ENCODE measurements at regions not wholly inside any gene's neighbourhood (a gene's known extent, or its start where the extent isn't known, plus 50 kb on each side); places are given as distances from the start of the nearest gene placed in this dataset.

DNA sequence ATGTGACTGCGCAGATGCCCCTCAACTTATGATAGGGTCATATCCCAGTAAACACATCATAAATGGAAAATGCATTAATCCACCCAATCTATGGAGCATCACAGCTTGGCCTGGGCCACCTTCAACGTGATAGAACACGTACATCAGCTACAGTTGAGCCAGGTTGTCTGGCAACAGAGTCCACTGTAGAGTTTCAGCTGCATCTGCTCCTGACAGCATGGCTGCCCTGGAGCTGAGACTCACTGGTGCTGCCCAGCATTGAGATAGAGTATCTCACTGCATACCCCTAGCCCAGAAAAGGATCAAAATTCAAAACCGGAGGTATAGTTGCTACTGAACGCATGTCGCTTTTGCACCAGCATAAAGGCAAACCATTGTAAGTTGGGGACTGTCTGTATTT, 437.7 kb upstream of the MKI67 start:
- Mint-ChIP-seq H3K27ac (no peak overlapping the region), H3K9me3 (peaks cover 0 to 7% of the 10 kb centered on the region in 2 donors), H3K36me3 (no peaks in the 10 kb centered on the region)
- ATAC-seq: no peak
- no peak for DNase-seq (ENCODE audit: low spot score in 2 of 2)

DNA sequence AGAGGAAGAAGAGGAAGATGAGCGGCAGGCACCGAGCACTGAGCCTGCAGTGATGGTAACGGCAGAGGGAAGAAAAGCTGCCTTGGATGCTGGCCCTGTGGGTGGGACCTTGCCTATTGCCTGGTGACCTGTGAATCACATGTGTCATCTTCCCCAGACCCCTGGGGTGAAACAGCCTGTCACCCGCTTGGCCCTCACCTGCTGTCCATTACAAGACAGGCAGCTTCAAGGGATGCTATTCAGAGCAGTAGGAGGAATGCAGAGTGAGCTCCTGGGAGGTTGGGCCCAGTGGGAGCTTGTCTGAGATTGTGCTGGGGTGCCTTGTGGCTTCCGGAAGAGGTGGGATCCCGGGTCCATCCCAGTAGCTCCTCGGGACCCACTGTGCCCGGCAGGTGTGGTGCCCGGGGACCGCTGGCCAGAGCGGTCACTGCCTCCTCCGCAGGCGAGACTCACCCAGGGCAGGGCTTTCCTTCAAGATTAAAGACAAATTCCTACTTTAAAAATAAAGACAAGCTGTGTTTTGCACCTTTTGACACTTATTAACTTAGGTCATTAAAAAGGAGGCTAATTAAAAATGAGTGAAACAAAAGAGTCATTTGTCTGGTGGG, 440.2 kb upstream of the MKI67 start:
- Mint-ChIP-seq H3K9me3 (peaks cover 0 to 7% of the 10 kb centered on the region in 2 donors), H3K27ac (no peak overlapping the region), H3K36me3 (no peaks in the 10 kb centered on the region)
- ATAC-seq (no peak), DNase-seq (ENCODE audit: low spot score in 2 of 2) (no peak)

DNA sequence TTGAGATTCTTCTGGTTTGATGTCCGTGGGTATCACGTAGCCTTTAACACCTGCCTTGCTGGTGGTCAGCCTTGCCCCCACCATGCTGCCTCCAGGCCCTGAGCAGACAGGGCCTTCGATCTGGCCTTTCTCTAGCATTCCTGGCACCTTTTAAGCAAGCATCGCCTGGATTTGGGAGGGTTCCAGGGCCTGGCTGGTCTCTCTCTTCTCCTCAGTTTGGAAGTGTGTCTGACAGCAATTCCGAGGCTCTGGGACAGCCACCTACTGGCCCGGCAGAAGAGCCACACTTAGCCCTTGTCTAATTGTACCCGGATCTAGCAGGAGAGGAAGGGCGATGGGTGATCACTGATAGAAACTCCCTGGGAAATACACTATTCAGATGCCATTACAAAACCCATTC, 441.3 kb upstream of the MKI67 start:
- H3K9me3 Mint-ChIP-seq: peaks cover 0 to under 1% of the 10 kb centered on the region in 2 donors
- no peaks in the 10 kb centered on the region for H3K36me3 Mint-ChIP-seq
- DNase-seq (ENCODE audit: low spot score in 2 of 2): no peak
- ATAC-seq: no peak
- H3K27ac Mint-ChIP-seq: no peak overlapping the region

DNA sequence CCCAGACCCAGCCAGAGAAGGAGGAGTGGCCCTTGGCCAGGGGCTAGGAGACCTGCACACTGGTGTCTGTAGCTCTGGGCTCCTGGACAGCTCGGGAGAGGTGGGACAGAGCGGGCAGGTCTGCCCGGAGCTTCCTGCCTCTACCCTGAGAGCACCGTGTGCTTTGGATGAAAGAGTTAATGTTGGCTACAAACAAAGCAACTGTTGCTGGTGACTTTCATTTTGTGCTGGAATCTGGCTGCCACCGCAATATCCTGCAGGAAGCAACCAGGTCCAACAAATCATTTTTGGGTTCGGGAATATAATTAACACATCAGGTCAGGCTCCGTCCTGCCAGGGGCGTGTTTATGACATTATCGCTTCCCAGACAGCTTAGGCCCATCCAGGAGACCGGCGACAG, 441.8 kb upstream of the MKI67 start:
- DNase-seq (ENCODE audit: low spot score in 2 of 2): no peak
- ATAC-seq: no peak
- no peak overlapping the region for H3K27ac Mint-ChIP-seq
- H3K36me3 Mint-ChIP-seq: no peaks in the 10 kb centered on the region
- no peaks in the 10 kb centered on the region for H3K9me3 Mint-ChIP-seq

DNA sequence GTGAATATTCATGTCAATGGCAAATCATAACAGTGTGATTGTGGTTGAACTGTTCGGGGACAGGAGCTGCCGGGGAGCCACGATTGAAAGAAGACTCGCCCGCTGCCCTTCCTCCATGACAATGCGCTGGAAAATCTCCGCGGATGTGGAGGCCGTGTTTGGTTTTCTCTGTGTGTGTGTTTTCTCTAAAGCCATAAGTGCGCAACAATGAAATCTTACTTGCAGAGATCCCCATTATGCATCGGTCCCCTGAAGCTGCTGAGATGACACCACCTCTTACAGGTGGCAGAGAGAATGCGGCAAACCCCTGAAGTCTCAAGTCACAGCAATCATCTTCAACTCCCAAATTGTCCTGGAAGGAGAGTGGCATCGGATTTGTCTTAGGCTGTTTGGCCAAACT, 442.3 kb upstream of the MKI67 start:
- Mint-ChIP-seq H3K27ac (no peak overlapping the region), H3K36me3 (no peaks in the 10 kb centered on the region), H3K9me3 (no peaks in the 10 kb centered on the region)
- ATAC-seq (no peak), DNase-seq (ENCODE audit: low spot score in 2 of 2) (no peak)

DNA sequence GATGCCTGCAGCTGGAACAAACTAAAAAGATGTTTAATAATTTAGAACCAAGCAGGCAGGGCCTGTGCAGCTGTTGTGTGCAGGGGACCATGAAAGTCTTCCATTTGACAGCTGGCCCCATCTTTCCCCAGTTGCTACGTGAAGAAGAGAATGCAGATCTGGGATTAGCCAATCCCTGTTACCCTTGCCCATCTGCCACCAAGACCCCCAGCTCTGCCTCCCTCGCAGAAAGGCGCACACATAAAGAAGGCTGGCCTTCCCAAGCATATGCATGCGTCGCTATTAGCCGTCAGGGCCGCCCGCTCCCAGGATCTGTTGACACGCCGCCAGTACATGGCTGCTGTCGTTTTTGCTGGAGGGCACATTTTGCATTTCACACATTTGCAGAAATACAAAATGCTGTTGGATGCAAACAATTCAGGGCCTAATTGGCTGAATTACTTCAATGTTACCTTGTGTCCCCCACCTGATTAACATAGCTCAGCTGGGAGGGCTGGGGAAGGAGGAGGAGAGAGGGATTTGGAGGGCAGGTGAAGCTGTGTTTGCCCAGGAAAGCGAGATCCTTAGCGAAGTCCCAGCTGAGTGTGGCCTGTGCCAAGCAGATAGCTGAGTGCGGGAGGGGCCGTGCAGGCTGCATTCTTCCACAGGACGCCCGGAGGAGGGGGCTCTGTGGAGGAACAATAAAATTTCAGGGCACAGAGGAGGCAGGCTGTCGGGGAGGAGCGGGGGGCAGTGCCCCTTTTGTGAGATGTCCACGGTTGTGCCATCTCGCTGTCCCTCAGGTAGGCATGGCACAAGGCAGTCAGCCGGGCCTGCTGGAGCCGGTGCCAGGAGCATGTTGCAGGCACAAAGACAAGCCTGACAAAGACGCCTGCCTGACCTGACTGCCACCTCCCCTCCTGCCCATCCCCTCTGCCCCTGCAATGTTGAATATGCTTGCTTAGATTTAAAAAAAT, 443.0 kb upstream of the MKI67 start:
- ATAC-seq (no peak), DNase-seq (ENCODE audit: low spot score in 2 of 2) (no peak)
- Mint-ChIP-seq H3K36me3 (no peaks in the 10 kb centered on the region), H3K9me3 (no peaks in the 10 kb centered on the region), H3K27ac (no peak overlapping the region)

DNA sequence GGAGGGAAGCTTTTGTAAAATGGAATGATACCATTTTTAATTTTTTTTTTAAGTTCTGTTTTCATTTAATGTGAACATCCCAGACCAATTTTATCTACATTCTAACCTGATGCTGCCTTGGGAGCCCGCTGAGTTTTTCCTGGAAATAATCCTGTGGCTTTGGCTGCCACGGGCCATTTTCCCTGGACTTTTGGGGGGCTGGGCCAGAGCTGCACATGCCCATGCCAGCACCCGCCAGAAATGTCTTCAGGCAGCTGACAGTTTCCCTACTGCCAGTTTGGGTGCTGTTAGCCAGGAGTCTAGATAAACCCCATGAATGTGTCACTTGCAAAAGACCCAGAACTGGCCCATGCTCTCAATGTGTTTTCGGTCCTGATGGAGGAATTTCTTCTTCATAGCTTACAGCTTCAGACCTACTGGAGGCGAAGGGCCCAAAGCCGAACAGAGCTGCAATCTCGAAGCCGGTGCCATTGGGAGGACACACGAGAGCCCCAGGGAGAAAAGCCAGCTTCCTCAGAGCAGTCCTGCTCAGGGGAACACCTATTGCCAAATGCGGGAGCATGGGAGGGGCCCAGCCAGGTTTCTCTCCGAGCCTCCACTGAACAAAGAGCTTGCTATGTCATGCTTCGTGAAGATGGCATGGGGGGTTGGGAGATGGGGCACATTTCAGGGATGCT, 444.2 kb upstream of the MKI67 start:
- no peaks in the 10 kb centered on the region for H3K36me3 Mint-ChIP-seq
- DNase-seq (ENCODE audit: low spot score in 2 of 2): no peak

DNA sequence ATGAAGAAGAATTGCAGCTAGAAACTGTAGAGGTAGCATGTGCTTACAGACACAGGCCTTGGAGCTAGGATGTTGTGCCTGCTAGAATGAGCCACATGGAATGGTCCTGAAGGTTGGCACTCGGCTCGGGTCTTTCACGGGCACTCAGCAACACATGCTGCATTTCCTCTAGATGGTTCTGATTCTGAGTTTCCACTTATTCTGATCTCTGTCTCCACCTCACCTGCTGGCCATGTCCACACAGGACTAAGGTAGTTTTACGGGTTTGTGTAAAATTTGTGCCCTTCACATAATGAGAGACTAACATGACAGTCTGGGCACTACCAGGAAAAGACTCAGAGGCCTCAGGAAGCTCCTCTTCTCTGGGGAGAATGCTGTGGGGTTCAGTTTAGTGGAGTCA, 444.8 kb upstream of the MKI67 start:
- Mint-ChIP-seq H3K9me3 (no peaks in the 10 kb centered on the region), H3K27ac (no peak overlapping the region), H3K36me3 (no peaks in the 10 kb centered on the region)
- no peak for DNase-seq (ENCODE audit: low spot score in 2 of 2)
- ATAC-seq: no peak

More for the DNA sequence above, 444.2 kb upstream of the MKI67 start:
- Mint-ChIP-seq H3K9me3 (no peaks in the 10 kb centered on the region), H3K27ac (no peak overlapping the region)
- no peak for ATAC-seq

DNA sequence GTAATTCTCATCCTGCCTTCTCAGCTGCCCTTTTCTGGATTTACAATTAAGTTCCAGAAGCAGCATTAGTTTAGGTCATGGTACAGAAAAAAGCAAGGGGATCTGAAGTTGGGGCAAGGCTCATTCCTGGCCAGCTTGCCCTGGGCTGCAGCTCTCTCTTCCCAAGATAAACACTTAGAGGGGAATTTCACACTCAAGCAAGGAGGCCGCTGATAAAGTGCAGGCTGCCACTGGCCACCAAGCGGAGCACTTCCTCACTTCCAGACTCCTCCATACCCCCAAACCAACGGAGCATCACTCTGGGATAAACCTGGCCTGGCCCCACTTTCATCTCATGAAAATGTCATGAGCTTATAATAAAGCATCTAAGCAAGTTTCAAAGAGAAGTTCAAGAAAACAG, 445.5 kb upstream of the MKI67 start:
- no peaks in the 10 kb centered on the region for H3K36me3 Mint-ChIP-seq
- ATAC-seq (no peak), DNase-seq (ENCODE audit: low spot score in 2 of 2) (no peak)
- no peaks in the 10 kb centered on the region for H3K9me3 Mint-ChIP-seq
- no peak overlapping the region for H3K27ac Mint-ChIP-seq

DNA sequence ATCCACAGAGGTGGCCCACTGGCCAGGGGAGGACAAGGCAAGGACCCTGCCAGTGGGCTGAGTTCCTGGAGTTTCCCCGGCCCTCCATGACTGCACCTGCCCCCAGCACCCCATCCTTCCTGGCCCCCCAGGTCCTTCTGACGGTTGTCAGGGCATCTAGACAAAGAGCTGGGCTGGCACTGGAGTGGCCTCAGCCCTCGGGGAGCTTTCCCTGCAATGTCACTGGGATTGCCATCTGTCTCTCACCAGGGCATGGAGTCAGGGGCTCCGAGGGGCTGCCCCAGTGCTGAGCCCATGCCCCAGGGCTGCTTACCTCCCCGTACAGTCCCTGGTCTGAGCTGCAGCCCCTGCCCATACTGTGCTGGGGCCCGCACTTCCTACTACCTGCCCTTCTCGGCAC, 446.5 kb upstream of the MKI67 start:
- Mint-ChIP-seq H3K9me3 (no peaks in the 10 kb centered on the region), H3K36me3 (no peaks in the 10 kb centered on the region)
- ATAC-seq: no peak

DNA sequence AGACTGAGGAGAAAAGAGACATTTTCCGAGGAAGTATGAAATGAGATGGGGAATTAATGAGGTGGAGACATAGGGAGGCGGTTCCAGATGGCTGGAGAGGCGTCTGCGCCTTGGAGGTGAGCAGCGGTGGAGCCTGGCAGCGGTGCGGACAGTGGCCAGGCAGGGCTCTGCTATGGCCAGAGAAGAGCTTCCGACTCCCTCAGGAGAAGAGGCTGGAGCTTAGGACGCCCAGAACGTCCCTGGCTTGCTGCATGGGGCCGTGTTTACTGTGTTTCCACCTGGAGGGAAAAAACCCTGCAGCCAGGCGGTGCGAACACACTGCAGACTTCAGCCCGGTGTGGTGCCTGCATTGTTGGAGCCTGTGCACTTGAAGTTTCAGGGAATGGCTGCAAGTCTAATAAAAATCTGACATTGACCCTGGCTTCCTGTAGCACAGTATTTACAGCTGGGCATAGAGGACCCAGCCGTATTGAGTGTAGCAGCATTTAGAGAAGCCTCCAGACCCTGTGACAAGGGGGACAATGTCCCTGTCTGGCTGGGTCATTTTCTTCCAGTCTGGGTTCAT, 447.1 kb upstream of the MKI67 start:
- Mint-ChIP-seq H3K9me3 (no peaks in the 10 kb centered on the region), H3K36me3 (no peaks in the 10 kb centered on the region), H3K27ac (no peak overlapping the region)
- DNase-seq (ENCODE audit: low spot score in 2 of 2): no peak
- no peak for ATAC-seq

More for the DNA sequence above, 446.5 kb upstream of the MKI67 start:
- H3K27ac Mint-ChIP-seq: no peak overlapping the region
- no peak for DNase-seq (ENCODE audit: low spot score in 2 of 2)

DNA sequence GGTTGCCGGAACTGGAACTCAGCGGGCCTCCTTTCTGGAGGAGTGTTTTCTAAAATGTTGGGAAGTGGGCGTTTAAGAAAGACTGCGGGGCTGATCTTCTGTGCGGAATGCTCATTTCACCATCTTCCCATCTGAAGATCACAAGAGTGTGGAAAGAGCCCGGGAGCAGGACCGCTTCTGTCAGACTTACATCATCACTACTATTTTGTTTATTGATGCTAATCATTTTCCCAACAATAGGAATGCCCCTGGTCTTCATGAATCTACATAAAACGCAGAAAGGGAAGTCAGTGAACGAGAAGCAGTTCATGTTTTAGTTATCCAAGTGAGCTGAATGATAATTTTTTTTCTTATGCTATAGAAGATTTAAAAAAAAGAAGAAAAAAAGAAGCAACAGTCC, 447.8 kb upstream of the MKI67 start:
- H3K36me3 Mint-ChIP-seq: no peaks in the 10 kb centered on the region
- ATAC-seq (no peak), DNase-seq (ENCODE audit: low spot score in 2 of 2) (no peak)
- no peak overlapping the region for H3K27ac Mint-ChIP-seq
- no peaks in the 10 kb centered on the region for H3K9me3 Mint-ChIP-seq

DNA sequence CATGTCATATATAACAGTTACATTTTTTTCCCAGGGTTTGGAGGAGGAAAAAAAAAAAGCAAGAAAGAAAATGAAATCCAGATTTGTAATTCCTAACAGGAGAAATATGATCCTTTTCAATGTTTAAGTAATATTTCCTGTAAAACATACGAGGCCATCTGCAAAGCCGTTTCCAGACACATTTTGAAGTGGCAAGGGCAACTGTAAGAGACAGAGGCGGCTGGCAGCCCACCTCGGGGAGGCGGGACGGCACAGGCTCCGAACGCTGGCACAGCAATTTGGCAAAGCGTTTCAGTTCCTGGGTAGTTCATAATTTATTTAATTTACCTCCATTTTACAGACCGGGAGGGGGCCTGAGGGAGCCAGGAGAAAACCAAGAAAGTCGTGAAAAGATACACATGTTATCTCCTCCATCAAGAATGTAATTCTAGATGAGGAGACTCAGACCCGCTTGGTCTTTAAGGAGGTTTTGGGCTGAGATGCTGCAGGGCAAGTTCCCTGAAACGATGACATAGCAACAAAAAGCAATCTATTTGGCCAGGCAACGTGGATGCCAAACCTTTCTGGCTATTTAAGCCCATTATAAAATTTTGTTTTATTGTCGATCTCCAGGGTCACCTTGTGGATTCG, 448.5 kb upstream of the MKI67 start:
- no peak for ATAC-seq
- Mint-ChIP-seq H3K27ac (no peak overlapping the region), H3K9me3 (no peaks in the 10 kb centered on the region), H3K36me3 (no peaks in the 10 kb centered on the region)
- no peak for DNase-seq (ENCODE audit: low spot score in 2 of 2)

DNA sequence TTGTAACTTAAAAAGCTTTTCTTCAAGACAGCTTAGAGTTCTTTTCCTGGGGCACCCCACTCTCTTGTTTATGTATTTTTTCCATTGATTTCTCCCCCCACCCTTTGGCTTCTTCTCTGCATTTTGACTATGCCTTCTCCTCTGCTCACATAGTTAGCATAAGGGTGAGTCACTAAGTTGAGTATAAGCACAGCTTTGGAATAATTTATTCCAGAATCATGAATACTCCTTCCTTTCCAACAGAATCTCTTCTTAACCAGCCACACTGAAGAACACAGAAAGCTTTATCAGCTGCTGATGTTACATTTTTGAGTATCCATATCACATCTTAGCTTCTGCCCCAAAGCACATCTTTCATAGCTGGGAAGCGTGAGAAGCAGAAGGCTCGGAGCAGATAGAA, 449.5 kb upstream of the MKI67 start:
- no peak overlapping the region for H3K27ac Mint-ChIP-seq
- ATAC-seq: no peak
- no peaks in the 10 kb centered on the region for H3K9me3 Mint-ChIP-seq

DNA sequence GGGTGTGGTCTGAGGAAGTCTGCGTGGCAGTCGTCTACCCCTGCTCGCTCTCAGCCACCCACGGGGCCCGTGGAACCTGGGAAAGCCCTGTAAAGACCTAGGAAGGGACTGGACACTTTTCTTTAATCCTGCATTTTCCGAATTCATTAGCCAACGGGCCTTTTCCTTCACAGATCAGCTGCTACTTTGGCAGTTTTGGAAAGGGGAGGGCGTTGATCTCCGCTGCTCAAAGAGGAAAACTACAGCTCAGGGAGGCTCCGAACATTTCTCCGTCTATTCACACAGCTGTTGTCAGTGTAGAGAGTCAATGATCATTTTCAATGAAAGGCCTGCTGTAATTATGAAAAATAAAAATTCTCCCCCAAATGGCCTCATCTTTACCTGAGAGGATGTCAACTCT, 450.1 kb upstream of the MKI67 start:
- H3K36me3 Mint-ChIP-seq: no peaks in the 10 kb centered on the region
- ATAC-seq (no peak), DNase-seq (ENCODE audit: low spot score in 2 of 2) (no peak)
- H3K9me3 Mint-ChIP-seq: no peaks in the 10 kb centered on the region
- no peak overlapping the region for H3K27ac Mint-ChIP-seq

More for the DNA sequence above, 449.5 kb upstream of the MKI67 start:
- H3K36me3 Mint-ChIP-seq: no peaks in the 10 kb centered on the region
- no peak for DNase-seq (ENCODE audit: low spot score in 2 of 2)

DNA sequence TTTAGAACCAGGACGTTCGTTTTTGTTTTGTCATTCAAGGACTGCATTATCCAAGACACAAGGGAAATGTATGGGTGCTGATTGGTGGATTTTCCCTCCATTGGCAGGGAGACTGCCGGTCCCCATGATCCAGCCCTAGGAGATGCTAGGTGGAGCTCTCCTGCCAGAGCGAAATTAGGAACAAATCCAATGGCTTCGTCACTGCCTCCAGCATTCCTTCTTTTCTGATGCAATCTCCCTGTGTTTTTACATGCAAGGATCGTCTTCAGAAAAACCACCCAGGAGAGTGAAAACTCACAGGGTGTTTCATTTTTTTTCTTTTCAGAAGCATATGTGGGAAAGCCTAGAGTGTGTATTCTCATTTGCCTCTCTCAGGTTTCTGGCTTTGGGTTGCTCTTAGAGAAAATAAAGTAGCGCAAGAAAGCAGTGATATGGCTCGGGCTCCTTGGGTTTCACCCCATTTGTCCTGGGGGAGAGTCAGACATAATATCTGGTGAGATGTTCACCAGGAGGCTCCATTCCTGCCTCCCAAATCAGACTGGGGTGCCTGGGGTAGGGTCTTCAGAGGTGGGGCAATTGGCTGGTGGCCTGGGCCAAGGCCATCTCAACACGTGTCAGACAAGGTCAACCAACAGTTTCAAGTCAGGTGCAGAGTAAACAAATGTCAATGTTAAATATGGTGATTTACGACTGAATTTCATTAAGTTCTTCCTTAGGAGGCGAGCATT, 450.9 kb upstream of the MKI67 start:
- H3K27ac Mint-ChIP-seq: no peak overlapping the region
- H3K9me3 Mint-ChIP-seq: no peaks in the 10 kb centered on the region
- no peaks in the 10 kb centered on the region for H3K36me3 Mint-ChIP-seq
- ATAC-seq (no peak), DNase-seq (ENCODE audit: low spot score in 2 of 2) (no peak)

Measured in activated naive CD4-positive, alpha-beta T cell treated with anti-CD3 and anti-CD28 coated beads, Interleukin-2, amount 50 U/mL, for 72 hours (primary cell).